Gastroesophageal sphincter (tissue), 4 donors: ENCODE measurements at regions not wholly inside any gene's neighbourhood (a gene's known extent, or its start where the extent isn't known, plus 50 kb on each side); places are given as distances from the start of the nearest gene placed in this dataset.
"Not testable (repeated sequence)": the region's sequence is repeated elsewhere in the genome, so short reads cannot be mapped to it uniquely, and the experiment has no call there.

Experiments
- ATAC-seq: fragments of 150-250 bp; one replicate; pipeline ENCODE4 v1.9.1; 2016; ENCODE audit warnings: mild to moderate bottlenecking, moderate library complexity
- H3K27ac ChIP-seq, 4 donors: fragments of 200-600 bp; sonication (generic) in 3 of 4; 1 replicate in 3 of 4; 2 replicates in 1 of 4; pipeline ENCODE4 v1.5.1; 2016 to 2019
- H3K27me3 ChIP-seq: fragments of 200-600 bp; sonication (generic); one replicate; pipeline ENCODE4 v1.5.1; 2019
- H3K36me3 ChIP-seq, 2 donors: fragments of 200-600 bp; sonication (generic); one replicate each; pipeline ENCODE4 v1.5.1; 2019; ENCODE audit warnings: control low read depth in 1 of 2
- H3K4me1 ChIP-seq, 3 donors: fragments of 200-600 bp; sonication (generic); 1 replicate in 2 of 3; 2 replicates in 1 of 3; pipeline ENCODE4 v1.5.1; 2016 to 2019; ENCODE audit warnings: control low read depth in 2 of 3
- H3K4me3 ChIP-seq, 2 donors: fragments of 200-600 bp; sonication (generic); one replicate each; pipeline ENCODE4 v1.5.1; 2019; ENCODE audit warnings: mild to moderate bottlenecking in 1 of 2, moderate library complexity in 1 of 2
- H3K9me3 ChIP-seq, 3 donors: fragments of 200-600 bp; sonication (generic); one replicate each; pipeline ENCODE4 v1.5.1; 2017 to 2019; ENCODE audit warnings: control low read depth in 2 of 3
- EP300 ChIP-seq: sonication (generic); formaldehyde crosslinking; IDR thresholded peaks from one replicate; pipeline ENCODE4 v1.6.1; 2017; ENCODE audit warnings: antibody characterized with exemption, mild to moderate bottlenecking
- POLR2A ChIP-seq, 2 donors: fragments of 450-650 bp; IDR thresholded peaks; one replicate each; pipeline ENCODE4 v1.6.1; 2017; ENCODE audit warnings: antibody characterized with exemption in 2 of 2, mild to moderate bottlenecking in 2 of 2, moderate library complexity in 1 of 2
- POLR2AphosphoS5 ChIP-seq: sonication (generic); formaldehyde crosslinking; IDR thresholded peaks from one replicate; pipeline ENCODE4 v1.6.1; 2017; ENCODE audit warnings: antibody characterized with exemption
- WGBS, 2 donors: methylation state at CpG; one replicate each; pipeline ENCODE4 v1.1.5; 2018; ENCODE audit warnings: low coverage in 1 of 2; 5-methylcytosine and 5-hydroxymethylcytosine counted together
- TF ChIP-seq, protein P1 (sequence below), 4 experiments: fragments of 200-600 bp in 2 of 4; fragments of 450-650 bp in 2 of 4; sonication (generic) in 1 of 4; IDR thresholded peaks; one replicate each; pipeline ENCODE4 v1.5.1; 2017 to 2019; ENCODE audit warnings: antibody characterized with exemption in 4 of 4, mild to moderate bottlenecking in 2 of 4, moderate library complexity in 2 of 4

DNA sequence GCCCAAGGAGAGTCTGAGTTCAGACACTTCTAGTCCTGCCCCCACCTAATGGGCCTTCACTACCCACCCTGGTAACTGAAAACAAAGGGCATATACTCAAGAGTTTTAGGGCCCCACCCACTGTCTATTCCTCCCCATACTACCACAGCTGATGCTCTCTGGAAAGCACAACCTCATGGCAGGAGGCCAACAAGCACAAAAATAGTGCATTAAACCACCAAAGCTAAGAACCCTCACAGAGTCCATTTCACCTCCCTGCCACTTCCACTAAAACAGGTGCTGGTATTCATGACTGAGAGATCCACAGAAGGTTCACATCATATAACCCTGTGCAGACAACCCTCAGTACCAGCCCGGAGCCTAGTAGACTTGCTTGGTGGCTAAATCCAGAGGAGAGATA is 132.1 kb upstream of the ADGRB3 start:
- Histone ChIP-seq H3K36me3 (no peaks in the 10 kb centered on the region), H3K9me3 (no peaks in the 10 kb centered on the region), H3K4me1 (no peaks in the 10 kb centered on the region), H3K4me3 (no peak overlapping the region), H3K27me3 (no peaks in the 10 kb centered on the region), H3K27ac (no peak overlapping the region)
- TF ChIP-seq, protein P1, sequence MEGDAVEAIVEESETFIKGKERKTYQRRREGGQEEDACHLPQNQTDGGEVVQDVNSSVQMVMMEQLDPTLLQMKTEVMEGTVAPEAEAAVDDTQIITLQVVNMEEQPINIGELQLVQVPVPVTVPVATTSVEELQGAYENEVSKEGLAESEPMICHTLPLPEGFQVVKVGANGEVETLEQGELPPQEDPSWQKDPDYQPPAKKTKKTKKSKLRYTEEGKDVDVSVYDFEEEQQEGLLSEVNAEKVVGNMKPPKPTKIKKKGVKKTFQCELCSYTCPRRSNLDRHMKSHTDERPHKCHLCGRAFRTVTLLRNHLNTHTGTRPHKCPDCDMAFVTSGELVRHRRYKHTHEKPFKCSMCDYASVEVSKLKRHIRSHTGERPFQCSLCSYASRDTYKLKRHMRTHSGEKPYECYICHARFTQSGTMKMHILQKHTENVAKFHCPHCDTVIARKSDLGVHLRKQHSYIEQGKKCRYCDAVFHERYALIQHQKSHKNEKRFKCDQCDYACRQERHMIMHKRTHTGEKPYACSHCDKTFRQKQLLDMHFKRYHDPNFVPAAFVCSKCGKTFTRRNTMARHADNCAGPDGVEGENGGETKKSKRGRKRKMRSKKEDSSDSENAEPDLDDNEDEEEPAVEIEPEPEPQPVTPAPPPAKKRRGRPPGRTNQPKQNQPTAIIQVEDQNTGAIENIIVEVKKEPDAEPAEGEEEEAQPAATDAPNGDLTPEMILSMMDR (IDR thresholded peaks at IDR 0.05) = no peak
- TF ChIP-seq POLR2AphosphoS5 (no peak), POLR2A (IDR thresholded peaks at IDR 0.05) (no peak), EP300 (no peak)
- no peak for ATAC-seq
- 100% methylated on average over 1 of the region's 1 CpG; no CpG with 5 or more reads in 1 of the 2 donors for WGBS, 2 donors

DNA sequence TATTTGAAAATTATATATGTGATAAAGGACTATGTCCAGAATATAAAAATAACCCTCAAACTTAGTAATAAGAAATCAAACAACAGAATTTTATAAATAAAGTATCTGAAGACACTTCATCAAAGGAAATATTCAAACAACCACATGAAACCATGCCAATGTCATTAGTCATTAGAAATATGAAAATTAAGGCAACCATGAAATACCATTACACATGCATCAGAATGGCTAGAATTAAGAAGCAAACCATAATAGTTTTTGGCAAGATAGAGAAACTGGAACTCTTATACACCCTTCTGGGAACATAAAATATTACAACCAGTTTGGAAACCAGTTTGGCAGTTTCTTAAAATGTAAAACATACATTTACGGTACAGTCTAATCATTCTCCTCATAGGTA is 137.2 kb upstream of the ADGRB3 start:
- ATAC-seq = no peak
- Histone ChIP-seq H3K27ac (no peak overlapping the region), H3K9me3 (peaks cover 0 to 3% (median 0%) of the 10 kb centered on the region in 3 donors), H3K27me3 (no peaks in the 10 kb centered on the region), H3K36me3 (no peaks in the 10 kb centered on the region), H3K4me3 (no peak overlapping the region), H3K4me1 (no peaks in the 10 kb centered on the region)
- WGBS, 2 donors = 45 to 89% methylated on average over 1 of the region's 1 CpG
- TF ChIP-seq EP300 = no peak
- TF ChIP-seq POLR2A (IDR thresholded peaks at IDR 0.05) = no peak
- TF ChIP-seq, protein P1 (IDR thresholded peaks at IDR 0.05) = no peak
- no peak for TF ChIP-seq POLR2AphosphoS5

DNA sequence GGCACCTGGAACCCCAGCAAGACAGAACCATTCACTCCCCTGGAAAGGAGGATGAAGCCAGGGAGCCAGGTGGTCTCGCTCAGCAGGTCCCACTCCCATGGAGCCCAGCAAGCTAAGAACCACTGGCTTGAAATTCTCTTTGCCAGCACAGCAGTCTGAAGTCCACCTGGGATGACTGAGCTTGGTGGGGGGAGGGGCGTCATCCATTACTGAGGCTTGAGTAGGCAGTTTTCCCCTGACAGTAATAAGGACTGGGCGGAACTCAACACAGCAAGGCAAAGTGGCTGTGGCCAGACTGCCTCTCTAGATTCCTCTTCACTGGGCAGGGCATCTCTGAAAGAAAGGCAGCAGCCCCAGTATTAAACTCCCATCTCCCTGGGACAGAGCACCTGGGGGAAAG is 140.2 kb upstream of the ADGRB3 start:
- not testable (repeated sequence) for H3K36me3 ChIP-seq, H3K4me1 ChIP-seq, H3K27me3 ChIP-seq, H3K27ac ChIP-seq, H3K4me3 ChIP-seq, ATAC-seq, H3K9me3 ChIP-seq
- 79 to 90% methylated on average over 2 of the region's 3 CpGs for WGBS, 2 donors

DNA sequence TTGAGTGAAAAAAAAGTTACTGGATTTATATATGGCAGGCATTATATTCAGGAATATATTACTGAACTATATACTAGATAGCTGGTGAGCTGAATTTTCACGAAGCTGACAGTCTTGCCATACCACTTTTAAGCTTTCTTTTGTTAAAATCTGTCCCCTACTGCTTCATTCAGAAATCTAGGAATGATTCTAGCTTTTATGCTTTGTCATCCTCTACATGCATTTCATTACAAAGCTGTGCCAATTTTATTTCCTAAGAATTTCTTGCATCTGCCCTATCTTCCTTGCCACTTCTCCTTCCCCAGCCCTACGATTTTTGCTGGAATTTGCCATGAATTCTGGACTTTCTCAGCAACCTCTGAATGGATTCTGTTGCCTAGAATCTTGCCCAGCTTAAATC is 158.5 kb upstream of the ADGRB3 start:
- H3K27ac ChIP-seq = no peak overlapping the region
- no peaks in the 10 kb centered on the region for H3K4me1 ChIP-seq
- H3K4me3 ChIP-seq = no peak overlapping the region
- H3K36me3 ChIP-seq = no peaks in the 10 kb centered on the region
- no peak for ATAC-seq
- TF ChIP-seq EP300 (no peak), POLR2A (IDR thresholded peaks at IDR 0.05) (no peak), POLR2AphosphoS5 (no peak)
- TF ChIP-seq, protein P1 (IDR thresholded peaks at IDR 0.05) = no peak
- H3K9me3 ChIP-seq = no peaks in the 10 kb centered on the region
- WGBS, 2 donors = 35 to 43% methylated on average over 2 of the region's 2 CpGs
- no peaks in the 10 kb centered on the region for H3K27me3 ChIP-seq

DNA sequence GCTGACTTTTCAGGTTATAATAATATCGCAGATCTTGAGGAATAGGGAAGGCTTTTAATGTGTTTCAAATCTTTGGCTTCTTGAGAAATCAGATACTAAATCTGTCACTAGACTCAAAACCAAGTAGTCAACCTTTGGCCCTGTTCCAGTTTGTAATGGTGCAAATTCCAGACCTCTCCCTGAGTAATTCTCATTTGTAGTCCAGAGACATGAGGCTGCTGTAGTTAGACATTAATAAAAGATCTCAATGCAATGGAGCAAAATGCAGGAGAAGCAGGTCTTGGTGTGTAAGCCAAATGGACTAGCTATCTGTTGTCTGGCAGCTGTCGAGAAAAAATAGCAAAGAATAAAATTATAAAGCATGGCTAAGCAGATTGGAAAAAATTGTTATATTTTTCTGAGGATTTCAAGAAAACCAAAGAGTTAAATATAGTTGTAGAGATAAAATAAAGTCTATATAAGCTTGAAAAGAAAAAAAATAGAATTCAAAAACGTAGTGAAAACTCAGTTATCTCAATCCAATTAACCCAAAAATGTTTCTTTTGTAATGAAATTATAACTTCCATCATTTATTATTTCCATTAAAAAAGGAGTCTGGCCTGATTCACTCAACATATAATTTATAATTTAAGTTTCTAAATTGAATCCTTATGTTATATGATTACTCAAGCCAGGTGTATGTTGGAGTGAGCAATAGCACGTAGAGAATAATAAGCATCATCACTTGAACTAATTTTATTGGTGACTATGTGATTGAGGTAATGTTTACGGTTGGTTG is 161.5 kb upstream of the ADGRB3 start:
- no peaks in the 10 kb centered on the region for H3K4me1 ChIP-seq
- WGBS, 2 donors = 72 to 77% methylated on average over 5 of the region's 5 CpGs
- H3K4me3 ChIP-seq = no peak overlapping the region
- no peaks in the 10 kb centered on the region for H3K36me3 ChIP-seq
- no peaks in the 10 kb centered on the region for H3K27me3 ChIP-seq
- TF ChIP-seq, protein P1 (IDR thresholded peaks at IDR 0.05) = no peak
- no peak for TF ChIP-seq EP300
- TF ChIP-seq POLR2A (IDR thresholded peaks at IDR 0.05) = no peak
- TF ChIP-seq POLR2AphosphoS5 = no peak
- H3K27ac ChIP-seq = no peak overlapping the region
- ATAC-seq = no peak
- H3K9me3 ChIP-seq = no peaks in the 10 kb centered on the region
